B cell (primary cell): ENCODE measurements at regions not wholly inside any gene's neighbourhood (a gene's known extent, or its start where the extent isn't known, plus 50 kb on each side); places are given as distances from the start of the nearest gene placed in this dataset.

ENCODE experiments used
- ATAC-seq: fragments of 200-7000 bp; cut with Tn5 transposase; one replicate; pipeline ENCODE4 v1.10.0; 2021; ENCODE audit warnings: low read depth, mild to moderate bottlenecking, moderate number of reproducible peaks, moderate library complexity
- CTCF ChIA-PET: fragments of 350-600 bp; sonication (Branson Sonifier 250); formaldehyde crosslinking; loops from one replicate; lab custom pipeline; 2021; ENCODE audit warnings: antibody characterized with exemption, inconsistent platforms; lab: Charles Lee
- POLR2A ChIA-PET: fragments of 350-600 bp; sonication (Branson Sonifier 250); formaldehyde crosslinking; loops from one replicate; lab custom pipeline; 2021; ENCODE audit warnings: antibody characterized with exemption; lab: Charles Lee
- DNase-seq: peaks from one replicate; pipeline ENCODE4 v3.0.0; 2013
- H2AFZ ChIP-seq: 2 replicates; pipeline ENCODE4 v1.6.1; 2012; ENCODE audit warnings: mild to moderate bottlenecking, low read depth, low read length; ENCODE audit not compliant: insufficient read depth, poor library complexity, severe bottlenecking
- H3K27ac ChIP-seq, 2 donors: 1 replicate in 1 of 2; 2 replicates in 1 of 2; pipeline ENCODE4 v1.5.1; 2012 to 2013; ENCODE audit warnings: low read length in 2 of 2, mild to moderate bottlenecking in 2 of 2, moderate library complexity in 1 of 2
- H3K27me3 ChIP-seq, 4 experiments: fragments of 200-600 bp in 1 of 4; sonication (generic) in 1 of 4; replicated peaks in 1 of 4; 1 replicate in 2 of 4; 2 replicates in 2 of 4; pipeline versions ENCODE4 v1.6.1 to v1.7.0; 2013 to 2016; ENCODE audit warnings: low read length in 3 of 4, mild to moderate bottlenecking in 2 of 4, mixed read lengths in 1 of 4, moderate library complexity in 1 of 4; ENCODE audit not compliant: insufficient read depth in 4 of 4, control insufficient read depth in 3 of 4; ENCODE audit errors: control extremely low read depth in 1 of 4
- H3K36me3 ChIP-seq, 2 experiments: replicated peaks in 1 of 2; 1 replicate in 1 of 2; 2 replicates in 1 of 2; pipeline versions ENCODE4 v1.6.1 to v1.7.1; 2013; ENCODE audit warnings: low read length in 1 of 2; ENCODE audit not compliant: insufficient read depth in 2 of 2, control insufficient read depth in 1 of 2; ENCODE audit errors: control extremely low read depth in 1 of 2, extremely low read depth in 1 of 2
- H3K4me1 ChIP-seq, 2 donors: fragments of 200-600 bp in 1 of 2; sonication (generic) in 1 of 2; 1 replicate in 1 of 2; 2 replicates in 1 of 2; pipeline versions ENCODE4 v1.5.1 to v1.6.1; 2013 to 2017; ENCODE audit warnings: low read length in 2 of 2; ENCODE audit not compliant: control insufficient read depth in 2 of 2, insufficient read depth in 2 of 2
- H3K4me2 ChIP-seq: replicated peaks from 2 replicates; pipeline ENCODE3; 2012; ENCODE audit warnings: mild to moderate bottlenecking, low read depth, low read length; ENCODE audit not compliant: poor library complexity, severe bottlenecking
- H3K4me3 ChIP-seq, 5 experiments: fragments of 200-600 bp in 1 of 5; sonication (generic) in 1 of 5; 1 replicate in 3 of 5; 2 replicates in 2 of 5; pipeline versions ENCODE4 v1.5.1 to v1.7.0; 2011 to 2016; ENCODE audit warnings: low read length in 4 of 5, mild to moderate bottlenecking in 4 of 5, low read depth in 2 of 5, control low read depth in 1 of 5, moderate library complexity in 1 of 5; ENCODE audit not compliant: insufficient read depth in 1 of 5; ENCODE audit errors: control extremely low read depth in 1 of 5, extremely low read depth in 1 of 5
- H3K79me2 ChIP-seq: fragments of 200-600 bp; sonication (generic); one replicate; pipeline ENCODE4 v1.6.0; 2016; ENCODE audit warnings: low read length; ENCODE audit not compliant: control insufficient read depth, insufficient read depth
- H3K9ac ChIP-seq: fragments of 200-600 bp; sonication (generic); 2 replicates; pipeline ENCODE4 v1.6.1; 2017; ENCODE audit warnings: mild to moderate bottlenecking, low read length, moderate library complexity
- H3K9me3 ChIP-seq, 3 donors: one replicate each; pipeline versions ENCODE4 v1.6.1 to v1.7.1; 2013; ENCODE audit warnings: low read length in 2 of 3; ENCODE audit not compliant: control insufficient read depth in 2 of 3, insufficient read depth in 1 of 3; ENCODE audit errors: control extremely low read depth in 1 of 3
- H4K20me1 ChIP-seq: 2 replicates; pipeline ENCODE4 v1.6.0; 2012; ENCODE audit warnings: mild to moderate bottlenecking, low read length; ENCODE audit not compliant: insufficient read depth, control insufficient read depth, poor library complexity, severe bottlenecking
- H3K27ac Mint-ChIP-seq: one replicate; pipeline ENCODE4 v1.8.0; 2021; ENCODE audit warnings: mixed read lengths
- H3K27me3 Mint-ChIP-seq: one replicate; pipeline ENCODE4 v1.8.0; 2021; ENCODE audit warnings: mixed read lengths
- H3K4me1 Mint-ChIP-seq: one replicate; pipeline ENCODE4 v1.8.0; 2021; ENCODE audit warnings: mixed read lengths
- H3K4me3 Mint-ChIP-seq: one replicate; pipeline ENCODE4 v1.8.0; 2021; ENCODE audit warnings: mixed read lengths
- H3K9me3 Mint-ChIP-seq: one replicate; pipeline ENCODE4 v1.8.0; 2022; ENCODE audit warnings: mixed read lengths; ENCODE audit not compliant: insufficient read depth
- CTCF ChIP-seq: fragments of 200-600 bp; IDR thresholded peaks from one replicate; pipeline ENCODE4 v1.8.0; 2022; ENCODE audit warnings: antibody characterized with exemption, mild to moderate bottlenecking
- EZH2 ChIP-seq: IDR thresholded peaks from 2 replicates; pipeline ENCODE4 v1.6.1; 2012; ENCODE audit warnings: borderline replicate concordance, low read depth, mild to moderate bottlenecking, moderate library complexity, low read length; ENCODE audit not compliant: insufficient read depth, poor library complexity, severe bottlenecking
- WGBS: methylation state at CpG from one replicate; pipeline ENCODE4 v1.1.5; 2013; ENCODE audit warnings: missing lambda C conversion rate; ENCODE audit not compliant: insufficient coverage; 5-methylcytosine and 5-hydroxymethylcytosine counted together
- intact Hi-C: fragments of 100-400 bp; cut with micrococcal nuclease; formaldehyde crosslinking; loops from one replicate; pipeline ENCODE4 v1.10.0; 2022

DNA sequence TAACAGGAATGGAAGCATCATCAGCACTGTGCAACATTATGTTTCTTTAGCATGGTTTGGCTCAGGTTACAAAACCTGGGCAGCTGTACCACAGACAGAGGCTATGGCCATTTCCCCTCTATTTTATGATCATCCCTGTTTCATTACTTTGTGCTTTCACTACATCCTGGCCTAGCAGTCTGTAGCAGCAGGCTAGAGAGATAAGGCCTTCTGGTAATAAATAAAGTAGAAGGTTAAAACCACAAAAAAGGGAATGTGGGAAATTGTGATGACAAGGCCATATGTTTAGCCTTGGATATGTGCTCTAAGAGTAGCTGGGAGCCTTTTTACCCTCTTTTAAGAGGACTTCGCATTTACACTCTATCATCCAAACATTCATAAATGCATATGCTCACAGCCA is 266.2 kb upstream of the PHF14 start:
- H3K4me2 ChIP-seq = no peak overlapping the region
- no peaks in the 10 kb centered on the region for H3K9me3 Mint-ChIP-seq
- intact Hi-C loops = no loop called here
- H3K27ac Mint-ChIP-seq = no peak overlapping the region
- no peaks in the 10 kb centered on the region for H3K27me3 ChIP-seq
- no peaks in the 10 kb centered on the region for H3K79me2 ChIP-seq
- no peaks in the 10 kb centered on the region for H3K9me3 ChIP-seq
- H2AFZ ChIP-seq = no peak overlapping the region
- H3K4me1 Mint-ChIP-seq = peaks cover 7% of the 10 kb centered on the region
- POLR2A ChIA-PET = no interaction called here
- no peak for ATAC-seq
- CTCF ChIA-PET = no interaction called here
- DNase-seq = no peak
- no peak overlapping the region for H3K9ac ChIP-seq
- no peaks in the 10 kb centered on the region for H3K27me3 Mint-ChIP-seq
- no peak overlapping the region for H3K27ac ChIP-seq
- no peak overlapping the region for H3K4me3 ChIP-seq
- H3K4me3 Mint-ChIP-seq = no peak overlapping the region
- TF ChIP-seq EZH2 = no peak
- no peak for TF ChIP-seq CTCF
- no peaks in the 10 kb centered on the region for H3K36me3 ChIP-seq
- no CpG with 5 or more reads among the region's 1 CpG for WGBS
- no peaks in the 10 kb centered on the region for H4K20me1 ChIP-seq
- H3K4me1 ChIP-seq = no peaks in the 10 kb centered on the region

- no peak for DNase-seq
- TF ChIP-seq CTCF (no peak), EZH2 (no peak)
- Histone ChIP-seq H4K20me1 (no peaks in the 10 kb centered on the region), H2AFZ (no peak overlapping the region), H3K79me2 (no peaks in the 10 kb centered on the region), H3K4me1 (no peaks in the 10 kb centered on the region), H3K36me3 (no peaks in the 10 kb centered on the region), H3K27ac (no peak overlapping the region), H3K9ac (no peak overlapping the region), H3K9me3 (no peaks in the 10 kb centered on the region), H3K27me3 (no peaks in the 10 kb centered on the region), H3K4me3 (no peak overlapping the region), H3K4me2 (no peak overlapping the region)
- peaks cover 7% of the 10 kb centered on the region for H3K4me1 Mint-ChIP-seq
- ChIA-PET POLR2A (no interaction called here), CTCF (no interaction called here)
- WGBS = 80% methylated on average over 1 of the region's 5 CpGs
- no peaks in the 10 kb centered on the region for H3K9me3 Mint-ChIP-seq
- H3K27me3 Mint-ChIP-seq = no peaks in the 10 kb centered on the region
- H3K27ac Mint-ChIP-seq = no peak overlapping the region
- intact Hi-C loops = no loop called here
- no peak overlapping the region for H3K4me3 Mint-ChIP-seq
- ATAC-seq = no peak
Observed at GRCh38 chr7:10708447-10708846, 265.2 kb upstream of the PHF14 start.
